ENCODE measurements at regions not wholly inside any gene's neighbourhood (a gene's known extent, or its start where the extent isn't known, plus 50 kb on each side); places are given as distances from the start of the nearest gene placed in this dataset.

GRCh38 chr11:41609511-41609910 lies 150.1 kb upstream of the LRRC4C start:
- no peak for TF ChIP-seq SPI1 (IDR thresholded peaks at IDR 0.05; ENCODE audit: borderline replicate concordance, low read depth)
- TF ChIP-seq, protein P1, sequence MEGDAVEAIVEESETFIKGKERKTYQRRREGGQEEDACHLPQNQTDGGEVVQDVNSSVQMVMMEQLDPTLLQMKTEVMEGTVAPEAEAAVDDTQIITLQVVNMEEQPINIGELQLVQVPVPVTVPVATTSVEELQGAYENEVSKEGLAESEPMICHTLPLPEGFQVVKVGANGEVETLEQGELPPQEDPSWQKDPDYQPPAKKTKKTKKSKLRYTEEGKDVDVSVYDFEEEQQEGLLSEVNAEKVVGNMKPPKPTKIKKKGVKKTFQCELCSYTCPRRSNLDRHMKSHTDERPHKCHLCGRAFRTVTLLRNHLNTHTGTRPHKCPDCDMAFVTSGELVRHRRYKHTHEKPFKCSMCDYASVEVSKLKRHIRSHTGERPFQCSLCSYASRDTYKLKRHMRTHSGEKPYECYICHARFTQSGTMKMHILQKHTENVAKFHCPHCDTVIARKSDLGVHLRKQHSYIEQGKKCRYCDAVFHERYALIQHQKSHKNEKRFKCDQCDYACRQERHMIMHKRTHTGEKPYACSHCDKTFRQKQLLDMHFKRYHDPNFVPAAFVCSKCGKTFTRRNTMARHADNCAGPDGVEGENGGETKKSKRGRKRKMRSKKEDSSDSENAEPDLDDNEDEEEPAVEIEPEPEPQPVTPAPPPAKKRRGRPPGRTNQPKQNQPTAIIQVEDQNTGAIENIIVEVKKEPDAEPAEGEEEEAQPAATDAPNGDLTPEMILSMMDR (IDR thresholded peaks at IDR 0.05; ENCODE audit: insufficient read depth, low read length), result no peak
